CD4-positive, alpha-beta T cell treated with Interleukin-15 for 1 hour (primary cell): ENCODE measurements at regions not wholly inside any gene's neighbourhood (a gene's known extent, or its start where the extent isn't known, plus 50 kb on each side); places are given as distances from the start of the nearest gene placed in this dataset.

Source experiments
- DNase-seq: peaks from one replicate; pipeline ENCODE4 v3.0.0-alpha.2; 2020

DNA sequence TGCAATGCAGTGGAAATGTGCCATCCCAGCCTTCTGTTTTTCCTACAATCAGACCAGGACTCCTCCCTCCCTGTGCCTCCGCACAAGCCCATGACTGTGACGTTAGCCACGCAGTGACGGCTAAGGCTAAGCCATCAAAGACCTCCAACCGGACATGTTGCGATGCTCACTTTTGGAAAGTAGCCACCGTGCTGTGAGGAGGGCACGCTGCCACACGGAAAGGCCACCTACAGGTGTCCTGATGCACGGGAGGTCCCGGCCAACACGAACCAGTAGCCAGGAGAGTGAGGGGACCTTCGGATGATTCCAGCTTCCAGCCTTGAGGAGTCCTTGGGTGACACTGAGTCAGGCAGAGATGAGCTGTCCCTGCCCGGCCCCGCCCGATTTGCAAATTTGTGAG is 53.9 kb downstream of the FOXL1 start:
- no peak for DNase-seq

DNA sequence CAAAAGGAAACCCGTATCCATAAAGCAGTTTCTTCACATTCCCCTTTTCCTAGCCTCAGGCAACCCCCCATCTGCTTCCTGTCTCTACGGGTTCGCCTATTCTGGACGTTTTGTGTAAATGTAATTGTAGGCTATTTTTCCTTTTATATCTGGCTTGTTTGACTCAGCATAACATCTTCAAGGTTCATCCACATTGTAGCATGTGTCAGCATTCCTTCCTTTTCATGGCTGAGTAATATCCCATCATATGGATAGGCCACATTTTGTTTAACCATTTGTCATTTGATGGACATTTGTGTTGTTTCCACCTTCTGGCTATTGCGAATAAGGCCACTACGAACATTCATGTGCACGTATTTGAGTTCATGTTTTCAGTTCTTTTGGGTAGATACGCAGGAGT is 54.6 kb downstream of the FOXL1 start:
- no peak for DNase-seq

DNA sequence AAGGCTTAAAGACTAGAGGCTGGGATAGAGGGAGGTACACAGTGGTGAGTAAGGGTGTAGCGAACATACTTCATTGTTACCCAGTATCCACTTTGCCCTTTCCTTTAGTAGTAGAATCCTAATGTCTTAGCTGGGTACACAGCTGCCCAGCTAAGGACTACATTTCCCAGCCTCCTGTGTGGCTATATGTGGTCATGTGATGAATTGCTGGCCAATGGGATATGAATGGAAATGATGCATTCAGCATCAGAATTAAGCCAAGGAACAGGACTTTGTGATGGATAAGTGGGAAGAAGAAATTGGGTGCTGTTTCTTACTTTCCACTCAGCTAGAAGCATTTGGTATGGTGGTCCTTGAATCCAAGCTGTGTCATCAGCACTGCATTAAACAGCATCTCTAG is 55.9 kb downstream of the FOXL1 start:
- no peak for DNase-seq

- DNase-seq = no peak
These were observed 57.0 kb downstream of the FOXL1 start for GRCh38 chr16:86635176-86635876.

DNA sequence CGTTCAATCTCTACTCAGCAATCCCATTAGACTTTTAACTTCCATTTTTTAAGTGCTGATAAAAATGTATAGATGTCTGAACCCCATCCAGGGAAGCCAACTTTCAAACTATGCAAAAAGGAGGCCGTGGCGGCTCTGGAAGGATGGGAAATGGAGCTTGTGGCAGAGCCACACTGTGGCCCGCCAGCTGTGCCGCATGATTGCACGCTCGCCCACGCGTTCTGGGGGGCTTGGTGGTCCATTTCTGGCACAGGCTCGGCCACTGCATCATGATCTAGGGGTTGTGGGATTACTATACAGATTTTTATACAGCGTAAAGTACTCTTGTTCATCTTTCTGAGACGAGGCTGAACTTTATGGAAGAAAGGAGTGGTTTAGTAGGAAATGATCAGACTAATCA is 57.6 kb downstream of the FOXL1 start:
- no peak for DNase-seq

- DNase-seq = no peak
These were observed 59.4 kb downstream of the FOXL1 start for GRCh38 chr16:86637744-86638143.

GRCh38 chr16:86638642-86639041 is 60.3 kb downstream of the FOXL1 start:
- DNase-seq = no peak

DNA sequence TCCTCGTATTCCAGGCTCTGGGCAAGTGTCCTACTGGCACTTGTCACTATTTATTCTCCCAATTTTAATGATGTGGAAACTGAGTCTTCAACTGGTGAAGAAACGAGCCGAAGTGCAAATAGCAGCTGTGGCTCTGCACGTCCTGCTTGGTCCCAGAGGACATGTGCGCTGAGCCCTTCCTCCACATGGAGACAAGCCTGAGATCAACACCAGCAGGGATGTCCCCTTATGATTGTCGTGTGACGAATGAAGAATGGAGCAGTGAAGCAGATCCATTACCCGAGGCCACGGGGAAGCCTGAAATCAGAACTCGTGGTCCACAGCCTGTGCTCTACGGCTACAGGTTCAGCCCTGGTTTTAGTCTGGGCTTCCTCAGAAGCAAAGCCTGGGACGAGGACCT is 61.0 kb downstream of the FOXL1 start:
- no peak for DNase-seq

DNA sequence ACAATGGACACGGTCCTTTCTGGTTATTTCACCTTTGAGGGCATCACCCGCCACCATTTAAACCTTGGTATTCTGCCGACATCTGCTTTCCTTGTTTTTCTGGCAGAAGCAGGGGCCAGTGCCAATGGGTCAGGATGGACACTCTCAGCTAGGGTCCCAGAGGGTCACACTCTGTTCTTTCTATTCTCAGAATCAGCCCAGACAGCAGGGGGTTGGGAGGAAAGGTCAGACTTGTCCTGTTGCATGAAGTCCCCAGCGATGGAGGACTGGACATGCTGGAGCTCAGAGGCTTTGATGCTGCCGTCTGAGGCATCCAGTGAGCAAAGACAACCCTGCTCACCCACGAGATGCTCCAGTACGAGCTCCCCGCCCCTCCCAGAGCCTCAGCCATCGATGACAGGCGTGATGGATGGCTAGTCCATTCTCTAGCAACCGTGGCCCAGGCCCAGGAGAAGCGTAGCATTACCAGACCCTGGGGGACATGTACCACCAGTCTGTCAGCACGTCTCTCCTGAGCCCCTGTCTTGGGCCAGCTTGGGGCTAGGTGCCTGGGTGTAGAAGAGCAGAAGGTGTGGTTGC is 62.0 kb downstream of the FOXL1 start:
- no peak for DNase-seq

DNA sequence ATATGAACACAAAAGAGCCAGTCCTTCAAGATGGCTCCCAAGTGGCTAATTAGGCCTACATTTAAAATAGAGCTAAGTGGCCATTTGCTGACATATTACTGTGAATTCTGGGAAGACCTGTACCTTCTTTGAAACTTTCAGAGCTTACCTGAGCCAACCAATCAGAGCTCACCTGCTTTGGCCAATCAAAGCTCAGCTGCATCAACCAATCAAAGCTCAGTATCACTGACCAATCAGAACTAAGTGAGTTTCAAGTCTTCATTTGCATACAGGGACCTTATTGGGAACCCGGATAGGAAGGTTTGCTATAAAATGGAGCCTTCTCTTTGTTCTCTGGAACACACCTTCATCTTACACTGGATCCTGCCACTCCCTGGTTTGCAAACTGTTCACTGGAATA is 63.7 kb downstream of the FOXL1 start:
- no peak for DNase-seq

GRCh38 chr16:86643671-86644070 is 65.3 kb downstream of the FOXL1 start:
- no peak for DNase-seq

DNA sequence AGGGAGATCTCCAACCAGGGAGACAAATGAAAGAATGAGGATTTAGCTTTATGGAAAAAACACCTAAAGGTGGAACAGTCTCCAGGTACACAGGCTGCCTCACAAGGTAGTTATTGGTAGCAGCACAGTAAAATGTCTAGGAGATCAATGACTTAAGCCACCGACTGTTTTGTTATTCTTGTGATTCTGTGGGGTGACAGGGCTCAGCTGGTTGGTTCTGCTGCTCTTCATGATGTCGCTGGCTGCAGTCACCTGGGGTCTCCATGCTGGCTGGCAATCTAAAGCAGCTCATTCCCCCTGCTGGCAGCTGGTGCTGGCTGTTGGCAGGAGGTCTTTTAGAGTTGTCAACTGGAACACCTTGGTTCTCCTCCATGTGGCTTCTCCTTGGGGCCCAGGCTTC is 69.2 kb downstream of the FOXL1 start:
- no peak for DNase-seq

DNA sequence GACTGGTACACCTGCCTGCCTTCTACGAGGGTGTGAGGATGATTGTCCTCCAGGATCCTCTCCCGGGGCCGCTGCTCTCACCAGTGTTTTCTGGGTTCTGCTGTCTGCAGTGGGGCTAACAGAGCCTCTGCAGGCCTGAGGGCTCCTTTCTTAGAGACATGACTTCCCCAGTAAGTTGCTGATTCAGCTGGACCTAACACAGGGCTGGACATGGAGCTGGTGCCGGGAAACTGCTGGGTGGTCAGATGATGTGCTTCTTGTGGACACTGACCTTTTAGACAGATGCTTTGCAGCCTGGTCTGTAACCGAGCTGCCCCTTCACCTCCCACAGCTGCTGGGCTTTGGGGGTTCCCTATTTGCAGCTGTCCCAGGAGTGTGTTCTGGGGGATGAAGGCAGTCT is 71.5 kb downstream of the FOXL1 start:
- no peak for DNase-seq

GRCh38 chr16:86651013-86651627 is 72.8 kb downstream of the FOXL1 start:
- DNase-seq = no peak

DNA sequence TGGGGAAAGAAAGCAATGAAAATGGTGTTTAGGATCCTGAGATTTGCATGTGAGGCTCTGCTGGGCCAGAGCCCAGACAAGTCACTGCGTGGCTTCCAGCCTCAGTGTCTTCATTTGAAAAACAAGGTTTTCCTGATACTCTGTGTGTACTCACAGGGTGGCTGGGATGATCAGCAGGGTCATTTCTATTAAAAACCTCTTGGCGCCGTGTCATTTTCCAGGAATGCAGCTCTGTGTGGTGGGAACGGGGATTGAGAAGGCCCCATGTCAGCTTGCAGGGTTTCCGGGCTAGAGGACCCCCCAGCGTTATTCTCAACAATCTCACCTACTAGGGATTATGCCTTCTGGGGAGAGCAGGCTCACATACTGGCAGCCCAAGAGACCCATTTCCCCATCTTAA is 73.5 kb downstream of the FOXL1 start:
- DNase-seq = no peak

GRCh38 chr16:86653285-86654006 is 75.1 kb downstream of the FOXL1 start:
- no peak for DNase-seq

GRCh38 chr16:86657972-86658371 is 79.6 kb downstream of the FOXL1 start:
- DNase-seq = no peak

GRCh38 chr16:86660623-86661022 is 82.3 kb downstream of the FOXL1 start:
- no peak for DNase-seq

DNA sequence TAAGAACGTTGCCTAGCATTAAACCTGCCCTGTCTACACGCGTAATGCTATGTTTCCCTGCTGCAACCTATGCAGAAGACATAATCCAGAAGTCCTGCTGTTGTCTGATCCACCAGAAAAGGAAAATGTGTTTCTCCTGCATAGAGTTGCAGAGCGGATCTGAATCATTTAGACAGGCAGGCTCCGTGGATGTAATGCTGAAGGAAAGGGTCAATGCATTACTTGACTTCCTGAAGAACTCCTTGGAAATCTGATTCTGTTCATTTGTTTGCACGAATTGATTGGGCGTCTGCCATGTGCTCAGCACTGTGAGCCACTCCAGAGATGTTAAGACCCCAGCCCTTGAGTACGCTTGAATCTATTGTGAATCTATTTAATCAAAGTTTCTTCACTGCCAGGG is 83.4 kb downstream of the FOXL1 start:
- DNase-seq = no peak

DNA sequence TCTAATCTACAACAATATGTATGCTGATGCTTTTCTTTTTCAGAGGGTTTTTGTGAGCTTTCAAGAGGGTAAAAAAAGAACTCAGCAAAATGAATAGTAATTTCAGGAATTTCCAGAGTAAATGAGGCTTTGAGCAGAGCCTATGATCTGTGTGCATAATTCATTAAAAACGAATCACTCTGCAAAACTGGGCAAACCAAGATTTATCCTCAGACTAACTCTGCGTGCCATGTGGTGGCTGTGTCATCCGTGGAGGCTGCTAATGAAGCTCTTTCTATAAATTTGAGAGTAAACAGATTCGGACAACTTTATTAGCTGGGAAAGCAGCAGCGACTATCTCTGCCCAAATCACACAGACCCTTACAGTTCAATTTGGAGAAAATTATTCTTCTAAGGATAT is 83.8 kb downstream of the FOXL1 start:
- DNase-seq = no peak

GRCh38 chr16:86662740-86663139 is 84.4 kb downstream of the FOXL1 start:
- no peak for DNase-seq

DNA sequence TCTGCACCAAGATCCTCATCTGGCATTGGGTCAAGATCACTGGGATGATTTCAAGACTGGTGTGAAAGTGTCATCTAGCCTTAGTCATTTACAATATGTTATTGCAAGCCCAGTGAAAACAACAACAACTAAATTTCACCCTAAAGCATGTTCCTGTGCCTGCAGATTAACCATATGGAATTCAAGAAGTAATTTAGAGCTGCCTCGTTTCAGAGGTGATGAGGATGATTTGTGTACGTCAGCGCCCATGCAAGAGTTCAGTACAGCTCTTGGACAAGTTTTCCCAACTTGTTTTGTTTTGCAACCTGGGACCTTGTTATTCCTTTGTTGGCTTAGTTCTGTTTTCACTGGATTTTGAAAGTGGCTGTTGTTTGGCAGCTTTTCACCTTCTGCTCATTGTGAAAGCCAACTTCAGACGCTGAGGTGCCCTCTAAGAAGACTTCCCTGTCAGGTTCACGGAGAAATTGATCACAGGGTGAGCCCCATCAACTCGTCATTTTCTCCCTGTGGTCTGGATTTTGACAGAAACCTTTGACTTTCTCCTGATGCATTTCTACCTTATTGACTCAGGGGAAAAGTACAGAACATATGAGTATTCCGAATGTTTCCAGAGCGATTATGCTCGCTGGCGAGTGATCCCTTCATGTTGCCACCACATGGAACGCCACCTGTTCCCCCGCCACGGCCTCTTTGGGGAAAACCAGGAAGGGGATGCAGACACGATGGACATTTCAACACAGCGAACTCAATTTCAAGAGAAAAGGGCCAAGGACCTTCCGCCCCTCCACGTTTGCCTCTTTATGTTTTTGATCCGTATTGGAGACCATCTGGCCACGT is 85.6 kb downstream of the FOXL1 start:
- no peak for DNase-seq
